ENCODE measurements at regions not wholly inside any gene's neighbourhood (a gene's known extent, or its start where the extent isn't known, plus 50 kb on each side); places are given as distances from the start of the nearest gene placed in this dataset.

DNA sequence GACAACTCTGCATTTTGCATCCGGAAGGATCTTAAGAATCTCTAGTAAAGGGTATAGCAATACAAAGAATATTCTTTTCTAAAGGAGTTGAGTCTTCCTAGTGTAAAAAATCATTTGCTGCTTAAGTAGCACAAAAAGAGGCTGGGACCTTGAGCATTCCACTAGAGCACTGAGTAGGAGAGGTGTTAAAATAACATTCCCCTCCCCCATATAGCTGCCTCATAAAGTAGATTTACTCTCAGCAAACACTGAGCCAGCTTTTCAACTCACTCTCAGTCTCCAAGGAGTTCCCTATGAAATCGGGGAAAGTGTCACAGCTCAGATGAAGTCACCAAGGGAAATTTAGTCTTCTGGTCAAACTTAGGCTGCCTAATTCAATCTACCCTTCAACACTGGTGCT lies 592.7 kb downstream of the ETNK1 start:
- Mint-ChIP-seq H3K9me3 (peaks cover 16% of the 10 kb centered on the region), H3K27me3 (ENCODE audit: insufficient read depth, low read depth, poor library complexity) (no peaks in the 10 kb centered on the region), H3K36me3 (ENCODE audit: low read depth) (peaks cover 9% of the 10 kb centered on the region), H3K27ac (no peak overlapping the region), H3K4me3 (no peak overlapping the region), H3K4me1 (0 out of 3 replicates have a peak, but pooled peaks cover 2% of the 10 kb centered on the region)
- Histone ChIP-seq H3K4me3 (no peak overlapping the region), H3K79me2 (replicated peaks; ENCODE audit: insufficient read depth) (no peaks in the 10 kb centered on the region), H3K36me3 (ENCODE audit: insufficient read depth) (0 out of 2 replicates have a peak, but pooled peaks cover 9% of the 10 kb centered on the region), H3F3A (replicated peaks; ENCODE audit: low read depth) (no peaks in the 10 kb centered on the region), H3K4me1 (ENCODE audit: insufficient read depth) (no peaks in the 10 kb centered on the region), H2AFZ (no peak overlapping the region), H4K20me1 (replicated peaks; ENCODE audit: insufficient read depth) (no peaks in the 10 kb centered on the region), H3K9me2 (ENCODE audit: insufficient read depth) (no peaks in the 10 kb centered on the region; the same call in 1 of the 2 replicates), H3K27ac (ENCODE audit: low read depth) (no peak overlapping the region), H3K4me2 (no peak overlapping the region), H3K27me3 (ENCODE audit: insufficient read depth) (no peaks in the 10 kb centered on the region)
- no peak for ATAC-seq
- TF ChIP-seq, protein P1, sequence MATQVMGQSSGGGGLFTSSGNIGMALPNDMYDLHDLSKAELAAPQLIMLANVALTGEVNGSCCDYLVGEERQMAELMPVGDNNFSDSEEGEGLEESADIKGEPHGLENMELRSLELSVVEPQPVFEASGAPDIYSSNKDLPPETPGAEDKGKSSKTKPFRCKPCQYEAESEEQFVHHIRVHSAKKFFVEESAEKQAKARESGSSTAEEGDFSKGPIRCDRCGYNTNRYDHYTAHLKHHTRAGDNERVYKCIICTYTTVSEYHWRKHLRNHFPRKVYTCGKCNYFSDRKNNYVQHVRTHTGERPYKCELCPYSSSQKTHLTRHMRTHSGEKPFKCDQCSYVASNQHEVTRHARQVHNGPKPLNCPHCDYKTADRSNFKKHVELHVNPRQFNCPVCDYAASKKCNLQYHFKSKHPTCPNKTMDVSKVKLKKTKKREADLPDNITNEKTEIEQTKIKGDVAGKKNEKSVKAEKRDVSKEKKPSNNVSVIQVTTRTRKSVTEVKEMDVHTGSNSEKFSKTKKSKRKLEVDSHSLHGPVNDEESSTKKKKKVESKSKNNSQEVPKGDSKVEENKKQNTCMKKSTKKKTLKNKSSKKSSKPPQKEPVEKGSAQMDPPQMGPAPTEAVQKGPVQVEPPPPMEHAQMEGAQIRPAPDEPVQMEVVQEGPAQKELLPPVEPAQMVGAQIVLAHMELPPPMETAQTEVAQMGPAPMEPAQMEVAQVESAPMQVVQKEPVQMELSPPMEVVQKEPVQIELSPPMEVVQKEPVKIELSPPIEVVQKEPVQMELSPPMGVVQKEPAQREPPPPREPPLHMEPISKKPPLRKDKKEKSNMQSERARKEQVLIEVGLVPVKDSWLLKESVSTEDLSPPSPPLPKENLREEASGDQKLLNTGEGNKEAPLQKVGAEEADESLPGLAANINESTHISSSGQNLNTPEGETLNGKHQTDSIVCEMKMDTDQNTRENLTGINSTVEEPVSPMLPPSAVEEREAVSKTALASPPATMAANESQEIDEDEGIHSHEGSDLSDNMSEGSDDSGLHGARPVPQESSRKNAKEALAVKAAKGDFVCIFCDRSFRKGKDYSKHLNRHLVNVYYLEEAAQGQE (IDR thresholded peaks at IDR 0.05; ENCODE audit: unreplicated experiment): no peak
- TF ChIP-seq, protein P2, sequence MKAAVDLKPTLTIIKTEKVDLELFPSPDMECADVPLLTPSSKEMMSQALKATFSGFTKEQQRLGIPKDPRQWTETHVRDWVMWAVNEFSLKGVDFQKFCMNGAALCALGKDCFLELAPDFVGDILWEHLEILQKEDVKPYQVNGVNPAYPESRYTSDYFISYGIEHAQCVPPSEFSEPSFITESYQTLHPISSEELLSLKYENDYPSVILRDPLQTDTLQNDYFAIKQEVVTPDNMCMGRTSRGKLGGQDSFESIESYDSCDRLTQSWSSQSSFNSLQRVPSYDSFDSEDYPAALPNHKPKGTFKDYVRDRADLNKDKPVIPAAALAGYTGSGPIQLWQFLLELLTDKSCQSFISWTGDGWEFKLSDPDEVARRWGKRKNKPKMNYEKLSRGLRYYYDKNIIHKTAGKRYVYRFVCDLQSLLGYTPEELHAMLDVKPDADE (IDR thresholded peaks at IDR 0.05): no peak
- TF ChIP-seq JUNB (IDR thresholded peaks at IDR 0.05; ENCODE audit: unreplicated experiment) (no peak), ZNF114 (CRISPR knock-in tag; IDR thresholded peaks at IDR 0.05) (no peak), EZH2 (IDR thresholded peaks at IDR 0.05; ENCODE audit: low read depth, unreplicated experiment) (no peak), EZH2phosphoT487 (IDR thresholded peaks at IDR 0.05; ENCODE audit: unreplicated experiment) (no peak), NANOG (IDR thresholded peaks at IDR 0.05; ENCODE audit: borderline replicate concordance) (no peak), POLR2AphosphoS5 (IDR thresholded peaks at IDR 0.05; ENCODE audit: low read depth) (no peak), CREB1 (CRISPR knock-in tag; IDR thresholded peaks at IDR 0.05; ENCODE audit: low read depth) (no peak), STAT1 (IDR thresholded peaks at IDR 0.05; ENCODE audit: unreplicated experiment) (no peak), ZNF331 (CRISPR knock-in tag; IDR thresholded peaks at IDR 0.05; ENCODE audit: low read depth) (no peak)
- TF ChIP-seq, protein P3, sequence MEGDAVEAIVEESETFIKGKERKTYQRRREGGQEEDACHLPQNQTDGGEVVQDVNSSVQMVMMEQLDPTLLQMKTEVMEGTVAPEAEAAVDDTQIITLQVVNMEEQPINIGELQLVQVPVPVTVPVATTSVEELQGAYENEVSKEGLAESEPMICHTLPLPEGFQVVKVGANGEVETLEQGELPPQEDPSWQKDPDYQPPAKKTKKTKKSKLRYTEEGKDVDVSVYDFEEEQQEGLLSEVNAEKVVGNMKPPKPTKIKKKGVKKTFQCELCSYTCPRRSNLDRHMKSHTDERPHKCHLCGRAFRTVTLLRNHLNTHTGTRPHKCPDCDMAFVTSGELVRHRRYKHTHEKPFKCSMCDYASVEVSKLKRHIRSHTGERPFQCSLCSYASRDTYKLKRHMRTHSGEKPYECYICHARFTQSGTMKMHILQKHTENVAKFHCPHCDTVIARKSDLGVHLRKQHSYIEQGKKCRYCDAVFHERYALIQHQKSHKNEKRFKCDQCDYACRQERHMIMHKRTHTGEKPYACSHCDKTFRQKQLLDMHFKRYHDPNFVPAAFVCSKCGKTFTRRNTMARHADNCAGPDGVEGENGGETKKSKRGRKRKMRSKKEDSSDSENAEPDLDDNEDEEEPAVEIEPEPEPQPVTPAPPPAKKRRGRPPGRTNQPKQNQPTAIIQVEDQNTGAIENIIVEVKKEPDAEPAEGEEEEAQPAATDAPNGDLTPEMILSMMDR (conservative IDR thresholded peaks at IDR 0.05; ENCODE audit: low read depth in 2 of 2): no peak
- TF ChIP-seq, protein P4, sequence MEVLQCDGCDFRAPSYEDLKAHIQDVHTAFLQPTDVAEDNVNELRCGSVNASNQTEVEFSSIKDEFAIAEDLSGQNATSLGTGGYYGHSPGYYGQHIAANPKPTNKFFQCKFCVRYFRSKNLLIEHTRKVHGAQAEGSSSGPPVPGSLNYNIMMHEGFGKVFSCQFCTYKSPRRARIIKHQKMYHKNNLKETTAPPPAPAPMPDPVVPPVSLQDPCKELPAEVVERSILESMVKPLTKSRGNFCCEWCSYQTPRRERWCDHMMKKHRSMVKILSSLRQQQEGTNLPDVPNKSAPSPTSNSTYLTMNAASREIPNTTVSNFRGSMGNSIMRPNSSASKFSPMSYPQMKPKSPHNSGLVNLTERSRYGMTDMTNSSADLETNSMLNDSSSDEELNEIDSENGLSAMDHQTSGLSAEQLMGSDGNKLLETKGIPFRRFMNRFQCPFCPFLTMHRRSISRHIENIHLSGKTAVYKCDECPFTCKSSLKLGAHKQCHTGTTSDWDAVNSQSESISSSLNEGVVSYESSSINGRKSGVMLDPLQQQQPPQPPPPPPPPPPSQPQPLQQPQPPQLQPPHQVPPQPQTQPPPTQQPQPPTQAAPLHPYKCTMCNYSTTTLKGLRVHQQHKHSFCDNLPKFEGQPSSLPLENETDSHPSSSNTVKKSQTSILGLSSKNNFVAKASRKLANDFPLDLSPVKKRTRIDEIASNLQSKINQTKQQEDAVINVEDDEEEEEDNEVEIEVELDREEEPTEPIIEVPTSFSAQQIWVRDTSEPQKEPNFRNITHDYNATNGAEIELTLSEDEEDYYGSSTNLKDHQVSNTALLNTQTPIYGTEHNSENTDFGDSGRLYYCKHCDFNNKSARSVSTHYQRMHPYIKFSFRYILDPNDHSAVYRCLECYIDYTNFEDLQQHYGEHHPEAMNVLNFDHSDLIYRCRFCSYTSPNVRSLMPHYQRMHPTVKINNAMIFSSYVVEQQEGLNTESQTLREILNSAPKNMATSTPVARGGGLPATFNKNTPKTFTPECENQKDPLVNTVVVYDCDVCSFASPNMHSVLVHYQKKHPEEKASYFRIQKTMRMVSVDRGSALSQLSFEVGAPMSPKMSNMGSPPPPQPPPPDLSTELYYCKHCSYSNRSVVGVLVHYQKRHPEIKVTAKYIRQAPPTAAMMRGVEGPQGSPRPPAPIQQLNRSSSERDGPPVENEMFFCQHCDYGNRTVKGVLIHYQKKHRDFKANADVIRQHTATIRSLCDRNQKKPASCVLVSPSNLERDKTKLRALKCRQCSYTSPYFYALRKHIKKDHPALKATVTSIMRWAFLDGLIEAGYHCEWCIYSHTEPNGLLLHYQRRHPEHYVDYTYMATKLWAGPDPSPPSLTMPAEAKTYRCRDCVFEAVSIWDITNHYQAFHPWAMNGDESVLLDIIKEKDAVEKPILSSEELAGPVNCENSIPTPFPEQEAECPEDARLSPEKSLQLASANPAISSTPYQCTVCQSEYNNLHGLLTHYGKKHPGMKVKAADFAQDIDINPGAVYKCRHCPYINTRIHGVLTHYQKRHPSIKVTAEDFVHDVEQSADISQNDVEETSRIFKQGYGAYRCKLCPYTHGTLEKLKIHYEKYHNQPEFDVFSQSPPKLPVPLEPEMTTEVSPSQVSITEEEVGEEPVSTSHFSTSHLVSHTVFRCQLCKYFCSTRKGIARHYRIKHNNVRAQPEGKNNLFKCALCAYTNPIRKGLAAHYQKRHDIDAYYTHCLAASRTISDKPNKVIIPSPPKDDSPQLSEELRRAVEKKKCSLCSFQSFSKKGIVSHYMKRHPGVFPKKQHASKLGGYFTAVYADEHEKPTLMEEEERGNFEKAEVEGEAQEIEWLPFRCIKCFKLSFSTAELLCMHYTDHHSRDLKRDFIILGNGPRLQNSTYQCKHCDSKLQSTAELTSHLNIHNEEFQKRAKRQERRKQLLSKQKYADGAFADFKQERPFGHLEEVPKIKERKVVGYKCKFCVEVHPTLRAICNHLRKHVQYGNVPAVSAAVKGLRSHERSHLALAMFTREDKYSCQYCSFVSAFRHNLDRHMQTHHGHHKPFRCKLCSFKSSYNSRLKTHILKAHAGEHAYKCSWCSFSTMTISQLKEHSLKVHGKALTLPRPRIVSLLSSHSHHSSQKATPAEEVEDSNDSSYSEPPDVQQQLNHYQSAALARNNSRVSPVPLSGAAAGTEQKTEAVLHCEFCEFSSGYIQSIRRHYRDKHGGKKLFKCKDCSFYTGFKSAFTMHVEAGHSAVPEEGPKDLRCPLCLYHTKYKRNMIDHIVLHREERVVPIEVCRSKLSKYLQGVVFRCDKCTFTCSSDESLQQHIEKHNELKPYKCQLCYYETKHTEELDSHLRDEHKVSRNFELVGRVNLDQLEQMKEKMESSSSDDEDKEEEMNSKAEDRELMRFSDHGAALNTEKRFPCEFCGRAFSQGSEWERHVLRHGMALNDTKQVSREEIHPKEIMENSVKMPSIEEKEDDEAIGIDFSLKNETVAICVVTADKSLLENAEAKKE (CRISPR knock-in tag; IDR thresholded peaks at IDR 0.05): no peak
- no peak for DNase-seq (ENCODE audit: low spot score)

Data from GM23338 (cell line).